ENCODE measurements at regions not wholly inside any gene's neighbourhood (a gene's known extent, or its start where the extent isn't known, plus 50 kb on each side); places are given as distances from the start of the nearest gene placed in this dataset.

GRCh38 chr6:140929121-140929520 is 1203.6 kb upstream of the GJE1 start:
- no peak for DNase-seq

GRCh38 chr6:140923048-140923447 is 1209.7 kb upstream of the GJE1 start:
- DNase-seq, result no peak

GRCh38 chr6:140921366-140922226 is 1211.1 kb upstream of the GJE1 start:
- peak in 1 of 2 experiments; percentile 59 for DNase-seq

GRCh38 chr6:140917911-140918310 is 1214.8 kb upstream of the GJE1 start:
- DNase-seq, result no peak

GRCh38 chr6:140915551-140915950 is 1217.2 kb upstream of the GJE1 start:
- DNase-seq, result peak; percentile 3 to 63

DNA sequence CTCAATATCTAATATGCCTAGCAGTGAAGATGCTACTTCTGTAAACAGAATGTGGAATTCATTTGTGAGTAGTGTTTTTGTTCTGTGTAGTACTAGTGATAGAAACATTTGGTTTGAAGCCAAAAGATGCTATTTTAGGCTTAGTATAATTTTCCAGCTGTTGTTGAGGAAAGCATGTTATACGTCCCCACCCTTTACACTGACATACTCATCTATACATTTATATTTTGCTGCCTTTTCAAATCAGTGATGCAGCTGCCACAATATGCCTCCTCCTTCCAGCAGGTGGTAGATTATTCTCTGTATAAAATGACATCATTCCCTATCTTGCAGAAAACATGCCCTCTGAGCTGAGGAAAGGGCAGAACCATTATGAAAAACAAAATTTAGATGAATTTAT is 1217.6 kb upstream of the GJE1 start:
- peak; percentile 28 to 77 for DNase-seq

DNA sequence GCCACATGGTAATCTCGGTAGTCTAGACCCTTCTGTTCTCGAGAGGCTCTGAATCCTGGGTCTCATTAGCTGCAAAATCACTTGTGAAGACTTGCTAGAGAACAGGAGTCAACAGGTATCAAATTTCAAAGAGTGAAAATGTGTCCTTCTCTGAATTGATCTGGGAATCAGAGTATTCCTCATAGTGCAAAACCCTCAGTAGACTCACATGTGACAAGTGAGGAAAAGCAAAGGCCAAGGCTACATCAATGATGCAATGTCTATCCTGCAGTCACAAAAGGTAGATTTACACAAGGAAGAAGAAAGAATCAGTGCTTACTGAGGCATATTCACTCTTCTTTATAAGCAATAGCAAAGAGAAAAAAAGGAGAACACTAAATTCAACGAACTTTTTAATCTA is 1220.0 kb upstream of the GJE1 start:
- no peak for DNase-seq

DNA sequence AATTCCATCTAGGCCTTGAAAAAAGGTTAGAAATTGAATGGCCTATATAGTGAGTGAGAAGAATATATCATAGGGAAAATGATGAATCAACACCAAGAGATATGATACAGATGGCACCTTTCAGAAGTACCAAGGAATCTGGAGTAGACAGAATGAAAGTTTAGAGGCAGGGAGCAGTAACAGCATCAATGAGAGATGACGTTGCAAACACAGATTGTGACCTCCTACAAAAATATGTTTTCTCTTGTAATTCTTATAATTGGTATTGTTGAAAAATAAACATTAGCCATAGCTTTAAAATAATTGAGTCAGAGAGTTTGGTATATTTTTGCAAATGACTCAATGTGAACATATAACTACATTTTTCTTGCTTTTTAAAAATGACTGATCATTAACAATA is 1223.1 kb upstream of the GJE1 start:
- no peak for DNase-seq

GRCh38 chr6:140909156-140909555 is 1223.6 kb upstream of the GJE1 start:
- DNase-seq, result no peak

- DNase-seq, result no peak
Observed at GRCh38 chr6:140908505-140908904, 1224.2 kb upstream of the GJE1 start.

DNA sequence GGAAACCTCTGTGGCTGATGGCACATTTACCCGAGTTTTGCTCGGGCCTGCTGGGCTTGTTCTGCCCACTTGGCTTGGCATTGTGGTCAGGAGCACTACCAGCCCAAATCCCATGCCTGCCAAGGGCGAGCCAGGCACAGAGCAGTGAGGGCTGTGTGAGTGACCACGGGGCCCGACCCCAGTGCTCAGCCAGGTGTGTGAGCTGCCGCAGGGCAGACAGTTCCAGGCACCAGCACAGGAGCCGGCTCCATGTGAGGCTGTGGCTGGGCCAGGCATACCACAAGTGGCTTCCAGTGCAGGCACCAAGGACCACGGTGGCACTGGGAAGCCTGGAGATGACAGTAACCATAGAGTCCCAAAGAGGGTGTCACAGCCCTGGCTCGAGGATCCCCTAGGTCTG is 1225.5 kb upstream of the GJE1 start:
- no peak for DNase-seq

DNA sequence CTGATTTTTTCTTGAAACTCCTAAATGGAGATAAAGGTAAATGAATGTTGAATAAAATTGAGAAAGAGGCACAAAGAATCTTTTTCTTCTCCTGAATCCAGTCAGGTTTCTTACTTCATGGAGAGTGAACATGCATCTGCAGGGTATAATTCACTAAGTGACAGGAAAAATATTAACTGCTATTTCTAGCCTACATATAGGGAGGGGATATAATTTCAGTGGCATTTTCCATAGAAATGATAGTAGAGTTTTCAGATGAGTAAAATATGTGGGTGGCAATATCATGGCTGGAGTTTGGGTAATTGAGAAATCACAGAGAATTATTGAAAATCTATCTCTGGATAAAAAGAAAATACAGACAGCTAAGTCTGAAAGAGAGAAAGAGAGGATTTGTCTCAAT is 1227.0 kb upstream of the GJE1 start:
- DNase-seq, result no peak

DNA sequence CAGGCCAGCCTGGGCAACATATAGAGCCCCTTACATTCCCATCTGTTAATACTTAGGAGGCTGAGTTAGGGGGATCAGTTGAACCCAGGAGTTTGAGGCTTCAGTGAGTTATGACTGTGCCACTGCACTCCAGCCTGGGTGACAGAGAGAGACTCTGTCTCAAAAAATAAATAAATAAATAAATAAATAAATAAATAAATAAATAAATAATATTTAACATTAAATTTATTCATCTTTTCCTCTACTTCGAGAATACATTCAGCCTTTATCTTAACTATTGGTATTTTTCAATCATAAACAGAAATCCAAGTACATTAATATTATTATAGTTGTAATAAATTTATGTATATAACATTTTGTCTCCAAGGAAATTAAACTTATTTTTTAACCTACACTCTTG is 1227.7 kb upstream of the GJE1 start:
- DNase-seq, result no peak

GRCh38 chr6:140897804-140898573 is 1234.7 kb upstream of the GJE1 start:
- DNase-seq, result no peak

DNA sequence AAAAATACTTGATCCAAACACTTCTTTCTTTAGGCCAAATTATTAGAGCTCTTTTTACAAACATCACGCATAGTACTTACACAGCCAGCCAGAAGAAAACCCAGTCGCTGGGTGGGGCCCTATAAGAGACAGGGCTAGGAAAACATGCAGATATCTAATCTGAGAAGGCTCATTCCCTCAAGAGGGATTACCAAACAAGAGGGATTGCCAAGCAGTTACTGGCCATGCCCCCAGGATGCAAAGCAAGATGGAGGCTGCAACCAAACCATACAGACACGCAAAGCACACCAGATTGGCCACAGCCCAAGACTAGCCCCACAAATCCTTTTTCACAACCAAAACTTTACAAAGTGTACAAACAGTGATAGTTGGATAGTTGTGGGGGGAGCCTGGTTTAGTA is 1235.4 kb upstream of the GJE1 start:
- DNase-seq, result no peak

- DNase-seq, result no peak
Observed at GRCh38 chr6:140893432-140893831, 1239.3 kb upstream of the GJE1 start.

DNA sequence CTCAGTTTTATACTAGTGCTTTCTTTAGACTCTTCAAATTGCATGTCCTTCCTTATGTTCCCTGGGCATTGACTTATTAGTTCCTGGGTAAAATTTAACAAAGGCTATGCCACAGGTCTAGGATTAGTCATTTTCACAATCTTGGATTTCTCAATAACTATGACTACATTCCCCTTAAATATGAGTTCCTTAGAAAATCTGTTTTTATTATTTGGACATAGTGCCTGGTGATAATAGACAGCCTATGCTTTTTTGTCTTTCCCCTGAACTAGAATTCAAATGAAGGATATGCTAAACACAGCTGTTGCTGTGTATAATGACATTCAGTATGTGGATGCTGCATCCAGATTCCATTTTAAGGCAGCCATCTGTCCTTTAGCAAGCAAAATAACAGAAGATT is 1252.8 kb upstream of the GJE1 start:
- no peak for DNase-seq

GRCh38 chr6:140874066-140874465 is 1258.7 kb upstream of the GJE1 start:
- DNase-seq, result no peak

DNA sequence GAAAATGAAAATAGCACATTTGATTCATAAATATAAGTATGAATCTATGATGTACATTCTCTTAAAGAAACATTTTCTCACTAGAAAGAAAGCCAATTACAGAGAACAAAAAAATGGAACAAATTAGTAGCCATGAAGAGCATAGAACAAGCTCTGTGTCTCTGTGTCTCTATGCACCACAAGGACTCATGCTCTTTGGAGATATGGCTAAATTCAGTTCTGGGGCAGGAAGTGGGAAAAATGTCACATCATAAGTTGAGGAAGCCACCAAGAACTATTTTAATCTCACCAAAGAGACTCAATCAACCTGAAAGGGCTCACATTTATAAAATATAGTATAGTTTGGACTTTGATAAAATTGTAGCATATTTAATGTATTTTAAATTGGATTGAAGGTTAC is 1259.8 kb upstream of the GJE1 start:
- no peak for DNase-seq

- DNase-seq, result no peak
Observed at GRCh38 chr6:140871911-140872310, 1260.8 kb upstream of the GJE1 start.

- DNase-seq, result no peak
Observed at GRCh38 chr6:140867336-140867735, 1265.4 kb upstream of the GJE1 start.

- no peak for DNase-seq
Observed at GRCh38 chr6:140858381-140858971, 1274.2 kb upstream of the GJE1 start.

DNA sequence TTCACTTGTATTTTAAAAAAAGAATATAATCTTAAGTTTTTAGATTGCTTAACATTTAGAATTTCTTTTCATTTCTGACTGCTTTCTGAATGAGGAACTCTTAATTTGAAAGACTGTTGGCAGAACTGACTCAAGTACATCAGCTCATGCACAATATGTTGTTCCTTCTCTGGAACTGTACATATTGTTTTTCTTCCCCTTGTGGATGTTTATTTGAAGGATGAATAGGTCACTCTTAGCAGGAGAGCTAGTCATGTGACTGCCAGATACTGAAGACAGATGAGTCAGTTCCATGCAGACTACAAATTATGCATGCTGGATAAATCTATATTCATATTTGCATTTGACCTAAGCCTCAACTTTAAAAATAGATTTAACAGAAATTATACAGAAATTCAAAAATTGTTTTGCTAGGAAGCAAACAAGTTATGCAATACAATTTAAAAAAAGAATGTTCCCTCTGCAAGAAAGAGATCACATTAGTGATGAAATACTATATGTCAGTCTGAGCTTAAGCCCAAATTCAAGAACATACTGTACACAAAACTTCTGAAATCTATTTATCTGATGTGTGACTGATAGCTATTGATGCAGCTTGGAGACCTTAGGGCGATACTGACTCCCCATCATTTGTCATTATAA is 1274.9 kb upstream of the GJE1 start:
- no peak for DNase-seq

Data from NCI-H2081 (cell line).